HEK293 (cell line): ENCODE measurements at regions not wholly inside any gene's neighbourhood (a gene's known extent, or its start where the extent isn't known, plus 50 kb on each side); places are given as distances from the start of the nearest gene placed in this dataset.

ENCODE experiments used
- ZNF274 ChIP-seq, 2 experiments: fragments of 200-500 bp in 1 of 2; fragments of 450-650 bp in 1 of 2; sonication (Bioruptor generic) in 1 of 2; formaldehyde crosslinking in 1 of 2; IDR thresholded peaks; 2 replicates each; pipeline versions ENCODE4 v1.5.1 to v1.6.1; 2014 to 2016; ENCODE audit warnings: borderline replicate concordance in 1 of 2, inconsistent platforms in 1 of 2, low read length in 1 of 2, missing biosample characterization in 1 of 2, missing genetic modification characterization in 1 of 2
- TF ChIP-seq, protein P1 (sequence below): fragments of 450-650 bp; formaldehyde crosslinking; IDR thresholded peaks from 2 replicates; pipeline ENCODE4 v1.5.1; 2016; ENCODE audit warnings: missing biosample characterization, missing genetic modification characterization
- TF ChIP-seq, protein P2 (sequence below): fragments of 450-650 bp; formaldehyde crosslinking; IDR thresholded peaks from 2 replicates; pipeline ENCODE4 v1.5.1; 2016; ENCODE audit warnings: missing biosample characterization, missing genetic modification characterization
- TF ChIP-seq, protein P3 (sequence below): fragments of 450-650 bp; formaldehyde crosslinking; IDR thresholded peaks from 2 replicates; pipeline ENCODE4 v1.5.1; 2016; ENCODE audit warnings: missing biosample characterization, missing genetic modification characterization

DNA sequence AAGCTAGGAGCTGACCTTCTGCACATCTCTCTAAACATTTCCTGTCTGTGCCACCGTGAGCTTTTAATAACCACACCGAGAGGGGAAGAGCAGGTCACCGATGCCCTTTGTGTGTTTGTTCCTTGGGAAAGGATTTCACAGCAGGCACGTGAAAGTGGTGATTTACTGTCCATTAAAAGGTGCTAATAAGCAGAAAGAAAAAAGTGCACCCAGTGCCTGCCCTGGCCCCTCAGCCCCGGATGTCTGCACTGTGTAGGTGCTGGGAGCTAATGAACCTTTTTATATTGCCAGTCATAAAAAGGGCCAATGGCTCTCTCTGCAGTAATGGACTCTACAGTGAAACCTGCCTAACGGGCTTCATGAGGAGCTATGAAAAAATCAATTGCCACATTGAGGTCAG lies 312.6 kb downstream of the C6orf118 start:
- TF ChIP-seq, protein P1, sequence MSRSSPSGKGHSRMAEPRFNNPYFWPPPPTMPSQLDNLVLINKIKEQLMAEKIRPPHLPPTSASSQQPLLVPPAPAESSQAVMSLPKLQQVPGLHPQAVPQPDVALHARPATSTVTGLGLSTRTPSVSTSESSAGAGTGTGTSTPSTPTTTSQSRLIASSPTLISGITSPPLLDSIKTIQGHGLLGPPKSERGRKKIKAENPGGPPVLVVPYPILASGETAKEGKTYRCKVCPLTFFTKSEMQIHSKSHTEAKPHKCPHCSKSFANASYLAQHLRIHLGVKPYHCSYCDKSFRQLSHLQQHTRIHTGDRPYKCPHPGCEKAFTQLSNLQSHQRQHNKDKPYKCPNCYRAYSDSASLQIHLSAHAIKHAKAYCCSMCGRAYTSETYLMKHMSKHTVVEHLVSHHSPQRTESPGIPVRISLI (tag by site-specific recombination), result no peak
- TF ChIP-seq, protein P2, sequence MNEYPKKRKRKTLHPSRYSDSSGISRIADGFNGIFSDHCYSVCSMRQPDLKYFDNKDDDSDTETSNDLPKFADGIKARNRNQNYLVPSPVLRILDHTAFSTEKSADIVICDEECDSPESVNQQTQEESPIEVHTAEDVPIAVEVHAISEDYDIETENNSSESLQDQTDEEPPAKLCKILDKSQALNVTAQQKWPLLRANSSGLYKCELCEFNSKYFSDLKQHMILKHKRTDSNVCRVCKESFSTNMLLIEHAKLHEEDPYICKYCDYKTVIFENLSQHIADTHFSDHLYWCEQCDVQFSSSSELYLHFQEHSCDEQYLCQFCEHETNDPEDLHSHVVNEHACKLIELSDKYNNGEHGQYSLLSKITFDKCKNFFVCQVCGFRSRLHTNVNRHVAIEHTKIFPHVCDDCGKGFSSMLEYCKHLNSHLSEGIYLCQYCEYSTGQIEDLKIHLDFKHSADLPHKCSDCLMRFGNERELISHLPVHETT (tag by site-specific recombination), result no peak
- TF ChIP-seq, protein P3, sequence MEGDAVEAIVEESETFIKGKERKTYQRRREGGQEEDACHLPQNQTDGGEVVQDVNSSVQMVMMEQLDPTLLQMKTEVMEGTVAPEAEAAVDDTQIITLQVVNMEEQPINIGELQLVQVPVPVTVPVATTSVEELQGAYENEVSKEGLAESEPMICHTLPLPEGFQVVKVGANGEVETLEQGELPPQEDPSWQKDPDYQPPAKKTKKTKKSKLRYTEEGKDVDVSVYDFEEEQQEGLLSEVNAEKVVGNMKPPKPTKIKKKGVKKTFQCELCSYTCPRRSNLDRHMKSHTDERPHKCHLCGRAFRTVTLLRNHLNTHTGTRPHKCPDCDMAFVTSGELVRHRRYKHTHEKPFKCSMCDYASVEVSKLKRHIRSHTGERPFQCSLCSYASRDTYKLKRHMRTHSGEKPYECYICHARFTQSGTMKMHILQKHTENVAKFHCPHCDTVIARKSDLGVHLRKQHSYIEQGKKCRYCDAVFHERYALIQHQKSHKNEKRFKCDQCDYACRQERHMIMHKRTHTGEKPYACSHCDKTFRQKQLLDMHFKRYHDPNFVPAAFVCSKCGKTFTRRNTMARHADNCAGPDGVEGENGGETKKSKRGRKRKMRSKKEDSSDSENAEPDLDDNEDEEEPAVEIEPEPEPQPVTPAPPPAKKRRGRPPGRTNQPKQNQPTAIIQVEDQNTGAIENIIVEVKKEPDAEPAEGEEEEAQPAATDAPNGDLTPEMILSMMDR, result no peak
- no peak for TF ChIP-seq ZNF274 (IDR thresholded peaks at IDR 0.05; ENCODE audit: low read length)
- no peak for TF ChIP-seq ZNF274 (tag by site-specific recombination; IDR thresholded peaks at IDR 0.05; ENCODE audit: borderline replicate concordance)
